NCI-H2107 treated with DMSO at 0.1 percent for 48 hours (cell line): ENCODE measurements at regions not wholly inside any gene's neighbourhood (a gene's known extent, or its start where the extent isn't known, plus 50 kb on each side); places are given as distances from the start of the nearest gene placed in this dataset.
"Not testable (repeated sequence)": the region's sequence is repeated elsewhere in the genome, so short reads cannot be mapped to it uniquely, and the experiment has no call there.

ENCODE experiments used
- DNase-seq: peaks from one replicate; lab custom pipeline; 2025; ENCODE audit not compliant: unreplicated experiment; lab: John Stamatoyannopoulos, UW

DNA sequence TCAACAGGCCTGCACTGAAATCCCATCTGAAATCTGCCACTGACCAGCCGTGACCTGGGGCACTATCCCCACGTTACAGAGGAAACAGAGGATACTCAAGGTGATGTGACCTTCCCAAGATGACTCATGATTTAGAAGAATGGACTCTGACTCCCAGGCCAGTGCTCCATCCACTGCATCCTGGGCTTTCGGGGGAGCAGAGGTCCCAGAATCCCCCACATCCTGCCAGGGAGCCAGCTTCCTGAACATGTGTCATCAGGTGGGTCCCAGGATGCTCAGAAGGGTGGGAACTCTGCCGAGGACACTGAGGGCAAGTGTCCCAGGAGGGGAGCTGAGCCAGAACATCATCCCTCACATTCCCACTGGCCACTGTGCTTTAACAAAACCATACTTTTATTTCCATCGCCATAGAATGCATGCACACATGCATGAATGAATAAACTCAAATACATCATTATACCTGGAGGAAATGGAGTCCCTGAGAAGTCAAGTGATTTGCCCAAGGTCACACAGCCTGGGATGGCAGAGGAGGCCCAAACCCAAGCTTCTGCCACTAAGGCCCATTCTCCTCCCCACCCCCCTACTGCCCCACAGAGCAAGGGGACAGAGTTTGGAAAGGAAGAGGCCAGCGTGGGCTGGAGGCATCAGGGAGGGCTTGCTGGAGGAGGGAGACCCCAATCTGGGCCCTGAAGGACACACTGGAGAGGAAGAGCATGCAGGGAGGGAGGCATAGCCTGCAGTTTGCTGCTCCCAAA is 189.4 kb downstream of the MATN1 start:
- DNase-seq: no peak

GRCh38 chr1:30533141-30533540 is 190.2 kb downstream of the MATN1 start:
- no peak for DNase-seq

- DNase-seq: no peak
Measured at GRCh38 chr1:30532621-30533020, 190.8 kb downstream of the MATN1 start.

GRCh38 chr1:30527511-30528140 is 195.8 kb downstream of the MATN1 start:
- DNase-seq: no peak

GRCh38 chr1:30526652-30527345 is 196.6 kb downstream of the MATN1 start:
- no peak for DNase-seq

DNA sequence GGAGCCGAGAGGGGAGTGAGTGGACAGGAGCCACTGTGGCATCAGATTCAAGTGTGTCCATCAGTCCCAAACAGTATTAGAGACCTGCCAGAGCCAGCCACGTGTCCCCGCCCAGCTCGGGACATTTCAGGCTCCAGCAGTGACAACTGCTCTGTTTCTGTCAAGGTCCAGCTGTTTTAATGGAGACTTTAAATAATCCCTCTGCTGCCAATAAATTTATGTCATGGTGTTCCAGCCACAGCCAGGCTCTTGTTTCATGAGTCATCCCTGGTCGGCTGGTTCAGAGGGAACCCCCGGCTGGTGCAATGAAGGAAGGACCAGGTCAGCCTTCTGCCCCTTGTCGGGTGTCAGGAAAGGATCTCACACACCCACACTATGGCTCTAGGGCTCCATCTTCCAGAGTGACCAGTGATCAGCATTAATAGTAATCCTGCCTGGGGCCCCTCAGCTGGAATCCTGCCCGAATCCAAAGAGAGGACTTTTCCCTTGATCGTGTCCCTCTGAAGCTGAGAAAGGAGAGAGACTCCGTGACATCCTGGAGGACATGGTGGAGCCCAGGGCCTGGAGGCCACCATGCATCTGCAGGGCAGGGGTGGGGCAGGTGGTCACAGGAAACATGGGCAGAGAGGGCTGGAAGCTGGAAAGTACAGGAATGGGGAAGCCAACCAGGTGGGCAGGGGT is 197.3 kb downstream of the MATN1 start:
- no peak for DNase-seq

DNA sequence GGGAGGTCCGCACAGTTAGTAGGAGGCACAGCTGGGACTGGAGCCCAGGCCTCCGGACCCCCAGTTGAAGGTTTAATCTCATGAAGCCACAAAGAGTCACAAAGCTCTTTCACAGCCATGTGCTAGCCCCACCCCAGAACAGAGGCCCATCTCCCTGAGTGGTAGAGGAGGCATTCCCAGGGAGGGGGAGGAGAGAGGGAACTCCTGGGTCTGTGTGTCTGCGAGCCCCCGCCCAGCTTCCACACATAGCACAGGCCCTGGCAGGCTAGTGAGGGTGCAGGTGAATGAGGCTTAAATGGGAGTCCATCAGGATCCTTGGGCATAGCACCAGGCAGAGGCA is 197.8 kb downstream of the MATN1 start:
- DNase-seq: no peak

GRCh38 chr1:30524840-30525617 is 198.4 kb downstream of the MATN1 start:
- no peak for DNase-seq

DNA sequence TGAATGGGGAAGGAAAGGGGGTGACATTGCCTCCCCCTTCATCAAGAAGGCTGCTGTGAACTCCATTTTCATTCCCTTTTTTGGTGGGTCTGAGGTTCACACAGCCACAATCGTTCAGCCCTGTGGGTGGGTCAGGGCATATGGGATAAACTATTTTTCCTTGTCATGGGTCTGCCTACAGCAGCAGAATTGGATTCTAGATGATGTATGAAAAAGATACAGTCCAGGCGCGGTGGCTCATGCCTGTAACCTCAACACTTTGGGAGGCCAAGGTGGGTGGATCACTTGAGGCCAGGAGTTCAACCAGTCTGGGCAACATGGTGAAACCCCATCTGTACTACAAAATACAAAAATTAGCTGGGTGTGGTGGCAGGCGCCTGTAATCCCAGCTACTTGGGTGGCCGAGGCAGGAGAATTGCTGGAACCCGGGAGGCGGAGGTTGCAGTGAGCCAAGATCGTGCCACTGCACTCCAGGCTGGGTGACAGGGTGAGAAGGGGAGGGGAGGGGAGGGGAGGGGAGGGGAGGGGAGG is 199.3 kb downstream of the MATN1 start:
- not testable (repeated sequence) for DNase-seq

DNA sequence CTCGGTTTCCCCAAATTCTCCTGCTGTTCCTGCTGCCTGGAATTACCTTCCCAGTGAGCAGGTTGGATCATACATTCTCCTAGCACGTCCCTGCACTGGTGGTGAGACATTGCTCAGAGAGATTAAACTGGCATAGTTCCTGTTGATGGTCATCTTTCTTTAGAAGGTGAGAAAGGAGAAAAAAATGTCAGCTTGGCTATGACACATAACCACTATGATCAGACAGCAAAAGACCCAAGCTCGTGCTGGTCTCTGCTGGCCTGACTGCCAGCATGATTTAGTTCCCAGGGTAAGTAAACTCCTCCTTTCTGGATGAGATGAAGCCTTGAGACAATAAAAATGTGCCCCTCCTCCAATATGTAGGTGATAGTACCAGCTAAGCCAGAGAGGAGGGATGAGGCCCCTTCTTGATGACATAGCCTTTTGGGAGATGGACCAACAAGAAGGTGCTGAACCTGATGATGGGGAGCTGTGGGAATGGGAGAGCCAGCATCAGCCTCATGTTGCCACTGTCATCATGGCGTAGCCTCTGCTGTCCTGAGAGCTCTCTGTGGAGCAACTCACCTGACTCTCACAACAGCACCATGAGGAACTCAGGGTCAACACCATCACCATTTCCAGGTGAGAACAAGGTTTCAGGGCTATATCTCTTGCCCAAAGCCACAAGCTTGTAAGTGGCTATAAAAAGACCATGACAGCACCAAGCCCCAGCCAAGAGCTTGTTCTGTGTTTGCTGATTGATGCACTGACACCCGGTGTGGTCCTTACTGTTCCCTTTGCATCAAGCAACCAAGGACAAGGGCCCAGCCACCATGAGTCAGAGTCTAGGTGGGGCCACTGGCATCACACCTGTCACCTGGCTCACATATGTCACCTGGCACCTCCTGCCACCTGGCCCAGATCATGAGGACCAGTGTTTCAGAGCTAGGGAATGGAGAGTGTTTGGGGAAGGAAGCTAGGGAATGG is 200.0 kb downstream of the MATN1 start:
- no peak for DNase-seq

- no peak for DNase-seq
Measured at GRCh38 chr1:30522031-30523004, 201.1 kb downstream of the MATN1 start.

GRCh38 chr1:30521261-30521865 is 202.0 kb downstream of the MATN1 start:
- no peak for DNase-seq

GRCh38 chr1:30520476-30520875 is 202.9 kb downstream of the MATN1 start:
- DNase-seq: no peak

DNA sequence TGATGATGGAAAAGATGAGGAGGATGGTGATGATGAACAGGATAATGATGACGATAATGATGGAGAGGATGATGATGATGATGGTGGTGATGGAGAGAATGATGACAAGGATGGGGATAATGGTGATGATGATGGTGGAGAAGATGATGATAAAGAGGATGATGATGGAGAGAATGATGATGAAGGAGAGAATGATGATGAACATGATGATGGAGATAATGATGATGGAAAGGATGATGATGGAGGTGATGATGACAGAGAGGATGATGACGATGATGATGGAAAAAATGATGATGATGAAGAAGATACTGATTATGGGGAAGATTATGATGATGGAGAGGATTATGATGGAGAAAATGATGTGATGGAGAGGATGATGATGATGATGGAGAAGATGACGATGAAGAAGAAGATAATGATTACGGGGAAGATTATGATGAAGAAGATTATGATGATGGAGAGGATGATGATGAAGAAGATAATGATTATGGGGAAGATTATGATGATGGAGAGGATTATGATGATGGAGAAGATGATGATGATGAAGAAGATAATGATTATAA is 204.1 kb downstream of the MATN1 start:
- no peak for DNase-seq

DNA sequence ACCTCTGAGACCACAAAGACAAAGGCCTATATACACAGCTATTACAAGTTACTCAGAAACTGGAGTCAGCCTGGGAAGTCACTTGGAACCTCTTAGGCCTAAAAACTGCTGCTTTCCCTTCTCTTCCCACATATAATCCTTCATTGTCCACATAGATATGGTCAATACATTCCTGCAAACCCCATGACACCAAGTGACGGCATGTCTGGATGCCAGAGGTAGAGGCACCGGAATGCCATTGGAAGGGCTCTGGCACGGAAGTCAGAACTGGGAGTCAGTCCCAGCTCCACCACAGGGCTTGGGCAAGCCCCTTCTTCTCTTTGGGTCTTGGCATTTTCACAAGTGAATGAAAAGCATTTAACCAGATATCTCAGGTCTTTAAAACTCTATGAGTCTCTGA is 204.7 kb downstream of the MATN1 start:
- no peak for DNase-seq

DNA sequence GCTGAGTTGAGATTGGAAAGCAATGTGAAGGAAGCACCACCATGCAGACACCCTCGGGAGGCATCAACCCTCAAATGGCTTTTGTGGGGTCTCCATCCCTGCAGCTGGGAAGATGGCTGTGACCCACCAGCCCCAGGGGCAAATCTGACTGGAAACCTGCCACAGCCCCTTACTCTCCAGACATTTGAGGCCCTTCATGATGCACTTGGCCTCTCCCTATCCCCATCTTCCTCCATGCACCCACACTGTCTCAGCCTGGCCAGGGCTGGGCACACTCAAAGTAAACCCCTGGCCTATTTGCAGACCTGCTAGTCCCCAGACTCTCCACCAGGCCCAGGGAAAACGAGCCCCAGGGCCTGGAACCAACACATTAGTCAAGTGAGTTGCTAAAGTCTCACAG is 205.2 kb downstream of the MATN1 start:
- no peak for DNase-seq

DNA sequence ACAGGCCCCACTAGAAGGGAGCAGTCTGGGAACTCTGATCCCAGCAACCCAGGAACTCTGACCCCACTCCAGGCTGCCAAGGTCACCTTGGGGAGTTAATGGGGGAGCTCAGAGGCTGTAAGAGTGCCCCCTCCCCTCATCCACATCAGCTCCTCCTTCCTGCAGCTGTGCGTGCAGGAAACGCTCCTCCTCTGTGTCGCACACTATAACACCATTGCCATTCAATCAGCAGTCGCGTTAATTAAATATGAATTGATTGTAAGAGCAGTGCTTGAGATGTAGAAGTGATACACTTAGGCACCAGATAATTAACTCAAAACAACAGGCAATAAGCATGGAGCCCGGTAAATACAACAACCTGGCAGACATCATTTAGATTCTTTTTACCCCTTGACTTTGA is 205.7 kb downstream of the MATN1 start:
- DNase-seq: not testable (repeated sequence)

DNA sequence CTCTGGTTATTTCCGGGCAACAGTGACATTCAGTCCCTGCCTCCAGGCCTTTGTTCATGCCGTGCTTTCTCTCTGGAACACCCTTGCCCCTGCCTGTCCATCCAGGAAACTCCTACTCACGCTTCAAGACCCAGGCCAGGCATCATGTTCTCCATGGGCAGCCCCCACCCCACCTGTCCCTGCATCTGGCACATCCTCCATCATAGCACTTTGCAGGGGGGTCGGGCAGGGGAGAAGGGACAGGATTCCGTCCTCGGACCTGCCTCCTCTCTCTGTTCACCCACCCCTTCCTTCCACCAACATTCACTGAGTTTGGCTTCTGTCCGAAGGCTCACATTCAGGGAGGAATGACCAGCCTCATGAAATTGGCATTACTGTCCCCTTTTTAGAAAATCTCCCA is 206.1 kb downstream of the MATN1 start:
- DNase-seq: not testable (repeated sequence)
